Upper lobe of left lung (tissue), 4 donors: ENCODE measurements at regions not wholly inside any gene's neighbourhood (a gene's known extent, or its start where the extent isn't known, plus 50 kb on each side); places are given as distances from the start of the nearest gene placed in this dataset.

Experiments
- CTCF ChIP-seq, 6 experiments: fragments of 450-650 bp in 4 of 6; fragments of 200-600 bp in 2 of 6; sonication (generic) in 2 of 6; IDR thresholded peaks; one replicate each; pipeline ENCODE4 v1.5.1; 2016 to 2019; ENCODE audit warnings: antibody characterized with exemption in 6 of 6
- EP300 ChIP-seq, 4 donors: sonication (generic); formaldehyde crosslinking; IDR thresholded peaks; one replicate each; pipeline ENCODE4 v1.5.1; 2017; ENCODE audit warnings: antibody characterized with exemption in 4 of 4, control low read depth in 2 of 4
- POLR2A ChIP-seq, 4 donors: fragments of 450-650 bp; IDR thresholded peaks; one replicate each; pipeline ENCODE4 v1.5.1; 2016 to 2017; ENCODE audit warnings: antibody characterized with exemption in 4 of 4, mild to moderate bottlenecking in 2 of 4
- POLR2AphosphoS5 ChIP-seq, 2 donors: sonication (generic); formaldehyde crosslinking; IDR thresholded peaks; one replicate each; pipeline ENCODE4 v1.5.1; 2017; ENCODE audit warnings: antibody characterized with exemption in 2 of 2

GRCh38 chr10:8998751-8999150 is 944.3 kb downstream of the GATA3 start:
- no peak for TF ChIP-seq CTCF (IDR thresholded peaks at IDR 0.05)
- no peak for TF ChIP-seq POLR2AphosphoS5 (IDR thresholded peaks at IDR 0.05)
- TF ChIP-seq EP300 (IDR thresholded peaks at IDR 0.05) = no peak
- no peak for TF ChIP-seq POLR2A (IDR thresholded peaks at IDR 0.05)
